ENCODE measurements at regions not wholly inside any gene's neighbourhood (a gene's known extent, or its start where the extent isn't known, plus 50 kb on each side); places are given as distances from the start of the nearest gene placed in this dataset.

DNA sequence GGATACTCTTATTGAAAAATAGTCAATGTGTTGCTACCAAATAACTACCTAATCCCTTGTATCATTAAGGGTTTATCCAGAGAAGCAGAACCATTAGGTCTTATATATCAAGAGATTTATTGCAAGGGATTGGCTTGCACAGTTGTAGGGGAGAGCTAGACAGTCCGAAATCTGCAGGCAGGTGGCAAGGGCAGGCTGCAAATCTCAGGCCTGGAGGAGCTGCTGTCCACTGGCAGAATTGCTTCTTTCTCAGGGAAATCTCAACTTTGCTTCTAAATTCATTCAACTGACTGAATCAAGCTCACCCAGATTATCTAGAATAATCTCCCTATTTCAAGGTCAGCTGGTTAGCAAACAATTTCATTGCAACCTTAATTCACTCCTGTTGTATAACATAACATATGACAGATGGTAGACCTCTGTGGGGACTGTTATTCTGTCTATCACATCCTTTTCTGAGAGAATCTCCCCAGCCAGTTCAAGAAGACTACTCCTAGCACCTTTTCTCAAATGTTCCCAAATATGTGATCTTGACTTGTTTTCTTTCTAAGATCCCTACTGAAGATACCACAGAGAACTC lies 194.2 kb downstream of the NHLRC3 start:
- TF ChIP-seq POLR2AphosphoS5 (IDR thresholded peaks at IDR 0.05) (no peak), POLR2A (IDR thresholded peaks at IDR 0.05) (no peak)

Measured in sigmoid colon (tissue), 4 donors.